CD14-positive monocyte (primary cell): ENCODE measurements at regions not wholly inside any gene's neighbourhood (a gene's known extent, or its start where the extent isn't known, plus 50 kb on each side); places are given as distances from the start of the nearest gene placed in this dataset.
A peak's percentile ranks its signal among the peaks of the same experiment; 100 is the strongest.

ENCODE experiments used
- DNase-seq, 3 donors: peaks; one replicate each; pipeline ENCODE4 v3.0.0-alpha.2; 2011 to 2022
- H2AFZ ChIP-seq: 2 replicates; pipeline ENCODE4 v1.6.0; 2012; ENCODE audit warnings: mild to moderate bottlenecking, low read depth, low read length, inconsistent platforms; ENCODE audit not compliant: insufficient read depth, poor library complexity, severe bottlenecking
- H3K27ac ChIP-seq, 2 donors: 1 replicate in 1 of 2; 2 replicates in 1 of 2; pipeline ENCODE4 v1.5.1; 2012 to 2013; ENCODE audit warnings: low read length in 2 of 2, control low read depth in 1 of 2, inconsistent platforms in 1 of 2, low read depth in 1 of 2, mild to moderate bottlenecking in 1 of 2
- H3K27me3 ChIP-seq, 2 donors: one replicate each; pipeline versions ENCODE4 v1.6.0 to v1.6.1; 2011 to 2013; ENCODE audit warnings: low read length in 2 of 2; ENCODE audit not compliant: control insufficient read depth in 2 of 2, insufficient read depth in 2 of 2
- H3K36me3 ChIP-seq, 2 donors: replicated peaks in 1 of 2; 1 replicate in 1 of 2; 2 replicates in 1 of 2; pipeline versions ENCODE4 v1.5.1 to v1.6.1; 2012 to 2013; ENCODE audit warnings: low read length in 2 of 2, control low read depth in 1 of 2, inconsistent platforms in 1 of 2, mild to moderate bottlenecking in 1 of 2; ENCODE audit not compliant: insufficient read depth in 2 of 2, control insufficient read depth in 1 of 2
- H3K4me1 ChIP-seq, 2 donors: 1 replicate in 1 of 2; 2 replicates in 1 of 2; pipeline versions ENCODE4 v1.5.1 to v1.6.1; 2012 to 2013; ENCODE audit warnings: low read length in 2 of 2, control low read depth in 1 of 2, inconsistent platforms in 1 of 2, mild to moderate bottlenecking in 1 of 2, moderate library complexity in 1 of 2; ENCODE audit not compliant: insufficient read depth in 2 of 2, control insufficient read depth in 1 of 2
- H3K4me2 ChIP-seq: replicated peaks from 2 replicates; pipeline ENCODE3; 2012; ENCODE audit warnings: low read length, moderate library complexity, mild to moderate bottlenecking; ENCODE audit not compliant: poor library complexity, severe bottlenecking; ENCODE audit errors: extremely low read depth
- H3K4me3 ChIP-seq, 3 experiments: fragments of 200-600 bp in 1 of 3; sonication (generic) in 1 of 3; replicated peaks in 1 of 3; 1 replicate in 2 of 3; 2 replicates in 1 of 3; pipeline ENCODE4 v1.5.1; 2011 to 2013; ENCODE audit warnings: low read length in 3 of 3, mild to moderate bottlenecking in 3 of 3, control low read depth in 2 of 3, low read depth in 2 of 3, inconsistent platforms in 1 of 3, moderate library complexity in 1 of 3
- H3K79me2 ChIP-seq: 2 replicates; pipeline ENCODE4 v1.6.0; 2012; ENCODE audit warnings: mild to moderate bottlenecking, control low read depth, inconsistent platforms, low read length, moderate library complexity; ENCODE audit not compliant: insufficient read depth
- H3K9ac ChIP-seq: 2 replicates; pipeline ENCODE4 v1.6.0; 2017; ENCODE audit warnings: low read length, mild to moderate bottlenecking; ENCODE audit not compliant: insufficient read depth, poor library complexity, severe bottlenecking
- H3K9me3 ChIP-seq, 2 donors: replicated peaks in 1 of 2; 1 replicate in 1 of 2; 2 replicates in 1 of 2; pipeline versions ENCODE4 v1.5.1 to v1.6.1; 2012 to 2013; ENCODE audit warnings: low read length in 2 of 2, control low read depth in 1 of 2; ENCODE audit not compliant: control insufficient read depth in 1 of 2, insufficient read depth in 1 of 2
- H4K20me1 ChIP-seq: 2 replicates; pipeline ENCODE4 v1.6.0; 2012; ENCODE audit warnings: mild to moderate bottlenecking, low read length, control low read depth, moderate library complexity; ENCODE audit not compliant: insufficient read depth
- H3K27ac Mint-ChIP-seq, 7 donors: one replicate each; pipeline ENCODE4 v1.8.0; 2020; ENCODE audit warnings: mild to moderate bottlenecking in 7 of 7, mixed read lengths in 7 of 7, moderate library complexity in 6 of 7, inconsistent platforms in 2 of 7
- H3K27me3 Mint-ChIP-seq, 3 donors: one replicate each; pipeline ENCODE4 v1.8.0; 2021 to 2022; ENCODE audit warnings: low read depth in 3 of 3, mild to moderate bottlenecking in 3 of 3, mixed read lengths in 3 of 3, moderate library complexity in 3 of 3, inconsistent platforms in 1 of 3
- H3K36me3 Mint-ChIP-seq, 2 donors: one replicate each; pipeline ENCODE4 v1.8.0; 2020; ENCODE audit warnings: mixed read lengths in 2 of 2, inconsistent platforms in 1 of 2, mild to moderate bottlenecking in 1 of 2
- H3K4me1 Mint-ChIP-seq: one replicate; pipeline ENCODE4 v1.8.0; 2020; ENCODE audit warnings: mild to moderate bottlenecking, mixed read lengths
- H3K4me3 Mint-ChIP-seq, 2 donors: one replicate each; pipeline ENCODE4 v1.8.0; 2020; ENCODE audit warnings: mild to moderate bottlenecking in 2 of 2, mixed read lengths in 2 of 2, moderate library complexity in 1 of 2
- H3K9me3 Mint-ChIP-seq, 7 donors: one replicate each; pipeline ENCODE4 v1.8.0; 2020 to 2022; ENCODE audit warnings: mixed read lengths in 7 of 7, mild to moderate bottlenecking in 6 of 7, moderate library complexity in 6 of 7, inconsistent platforms in 2 of 7
- WGBS: methylation state at CpG from one replicate; pipeline ENCODE4 v1.1.5; 2013; ENCODE audit warnings: missing lambda C conversion rate; ENCODE audit not compliant: insufficient coverage; 5-methylcytosine and 5-hydroxymethylcytosine counted together
- intact Hi-C, 2 donors: fragments of 100-400 bp; cut with micrococcal nuclease; formaldehyde crosslinking; loops; one replicate each; pipeline versions ENCODE4 v1.15.0 to v1.15.1; 2023
- TF ChIP-seq, protein P1 (sequence below): fragments of 200-600 bp; IDR thresholded peaks from one replicate; pipeline ENCODE4 v1.8.0; 2022; ENCODE audit warnings: antibody characterized with exemption, mild to moderate bottlenecking

DNA sequence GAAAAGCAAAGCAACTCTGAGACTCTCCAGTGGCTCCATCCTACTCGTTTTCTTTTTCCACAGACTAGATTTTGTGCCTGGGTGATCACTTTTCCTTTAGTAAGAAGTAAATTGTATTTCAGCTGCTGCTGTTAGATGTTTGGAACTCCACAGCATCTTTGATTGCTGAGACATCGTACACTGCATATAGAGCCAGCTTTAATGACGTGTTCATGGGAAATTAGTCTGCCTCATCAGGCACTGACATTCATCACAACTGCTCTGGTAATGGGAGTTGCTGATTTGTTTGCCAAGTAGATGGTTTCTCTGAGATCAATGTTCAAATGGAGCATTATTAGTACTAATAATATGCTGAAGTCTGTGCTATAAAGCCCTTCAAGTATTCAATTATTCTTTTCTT lies 573.8 kb upstream of the NR5A2 start:
- Histone ChIP-seq H3K36me3 (no peaks in the 10 kb centered on the region), H3K4me2 (no peak overlapping the region), H3K79me2 (no peaks in the 10 kb centered on the region), H3K4me1 (no peaks in the 10 kb centered on the region), H3K4me3 (no peak overlapping the region), H3K27ac (no peak overlapping the region), H4K20me1 (no peaks in the 10 kb centered on the region), H3K9ac (no peak overlapping the region), H3K27me3 (no peaks in the 10 kb centered on the region), H2AFZ (no peak overlapping the region), H3K9me3 (no peaks in the 10 kb centered on the region)
- H3K27ac Mint-ChIP-seq, result no peak overlapping the region
- no peaks in the 10 kb centered on the region for H3K36me3 Mint-ChIP-seq
- TF ChIP-seq, protein P1, sequence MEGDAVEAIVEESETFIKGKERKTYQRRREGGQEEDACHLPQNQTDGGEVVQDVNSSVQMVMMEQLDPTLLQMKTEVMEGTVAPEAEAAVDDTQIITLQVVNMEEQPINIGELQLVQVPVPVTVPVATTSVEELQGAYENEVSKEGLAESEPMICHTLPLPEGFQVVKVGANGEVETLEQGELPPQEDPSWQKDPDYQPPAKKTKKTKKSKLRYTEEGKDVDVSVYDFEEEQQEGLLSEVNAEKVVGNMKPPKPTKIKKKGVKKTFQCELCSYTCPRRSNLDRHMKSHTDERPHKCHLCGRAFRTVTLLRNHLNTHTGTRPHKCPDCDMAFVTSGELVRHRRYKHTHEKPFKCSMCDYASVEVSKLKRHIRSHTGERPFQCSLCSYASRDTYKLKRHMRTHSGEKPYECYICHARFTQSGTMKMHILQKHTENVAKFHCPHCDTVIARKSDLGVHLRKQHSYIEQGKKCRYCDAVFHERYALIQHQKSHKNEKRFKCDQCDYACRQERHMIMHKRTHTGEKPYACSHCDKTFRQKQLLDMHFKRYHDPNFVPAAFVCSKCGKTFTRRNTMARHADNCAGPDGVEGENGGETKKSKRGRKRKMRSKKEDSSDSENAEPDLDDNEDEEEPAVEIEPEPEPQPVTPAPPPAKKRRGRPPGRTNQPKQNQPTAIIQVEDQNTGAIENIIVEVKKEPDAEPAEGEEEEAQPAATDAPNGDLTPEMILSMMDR, result no peak
- no peak overlapping the region for H3K4me3 Mint-ChIP-seq
- no peak for DNase-seq
- H3K4me1 Mint-ChIP-seq, result no peaks in the 10 kb centered on the region
- H3K27me3 Mint-ChIP-seq, result peaks cover 0 to 1% (median 0%) of the 10 kb centered on the region in 3 donors
- intact Hi-C loops, result no loop called here
- WGBS, result no CpG with 5 or more reads among the region's 3 CpGs
- peaks cover 0 to 5% (median 3%) of the 10 kb centered on the region in 7 donors for H3K9me3 Mint-ChIP-seq

DNA sequence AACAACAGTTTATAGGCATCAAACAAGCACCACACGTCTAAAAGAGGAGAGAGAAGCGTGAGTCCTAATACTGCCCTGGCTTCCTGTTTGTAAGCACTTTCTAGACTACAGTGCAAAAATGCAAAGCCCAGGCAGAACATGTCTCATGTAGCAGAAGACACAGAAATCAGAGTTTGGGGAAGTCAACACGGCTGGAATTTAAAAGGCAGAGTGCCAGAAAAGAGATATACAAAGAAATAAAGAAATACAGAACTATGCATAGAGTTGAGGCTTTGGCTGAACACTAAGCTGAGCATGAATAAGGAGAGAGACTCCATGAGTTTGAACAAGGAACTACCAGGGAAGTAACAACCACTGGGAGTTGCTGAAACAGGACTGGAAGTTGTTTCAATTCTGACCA lies 566.6 kb upstream of the NR5A2 start:
- no peak overlapping the region for H3K27ac ChIP-seq
- peaks cover 9% of the 10 kb centered on the region for H3K4me1 Mint-ChIP-seq
- intact Hi-C loops, result no loop called here
- no peak overlapping the region for H3K9ac ChIP-seq
- no peak overlapping the region for H3K4me3 ChIP-seq
- H3K36me3 ChIP-seq, result no peaks in the 10 kb centered on the region
- TF ChIP-seq, protein P1, result no peak
- peaks cover 0 to 13% (median 8%) of the 10 kb centered on the region in 7 donors for H3K9me3 Mint-ChIP-seq
- H3K4me2 ChIP-seq, result no peak overlapping the region
- H4K20me1 ChIP-seq, result no peaks in the 10 kb centered on the region
- H3K9me3 ChIP-seq, result peaks cover 0 to 7% of the 10 kb centered on the region in 2 donors
- WGBS, result 10% methylated on average over 2 of the region's 3 CpGs
- DNase-seq, result peak in 1 of 3 donors; percentile 1
- H2AFZ ChIP-seq, result no peak overlapping the region
- H3K4me3 Mint-ChIP-seq, result peak overlapping the region in 1 of 2 donors; percentile 16
- peaks cover 0 to 3% (median 2%) of the 10 kb centered on the region in 3 donors for H3K27me3 Mint-ChIP-seq
- no peaks in the 10 kb centered on the region for H3K4me1 ChIP-seq
- no peaks in the 10 kb centered on the region for H3K27me3 ChIP-seq
- no peaks in the 10 kb centered on the region for H3K36me3 Mint-ChIP-seq
- no peaks in the 10 kb centered on the region for H3K79me2 ChIP-seq
- H3K27ac Mint-ChIP-seq, result peak overlapping the region in 1 of 7 donors; percentile 27
